Lower leg skin (tissue), 4 donors: ENCODE measurements at regions not wholly inside any gene's neighbourhood (a gene's known extent, or its start where the extent isn't known, plus 50 kb on each side); places are given as distances from the start of the nearest gene placed in this dataset.

Experiments
- DNase-seq, 2 donors: peaks; one replicate each; pipeline ENCODE4 v3.0.0-alpha.2; 2019; ENCODE audit warnings: low spot score in 2 of 2
- H3K4me3 ChIP-seq: fragments of 200-600 bp; sonication (generic); 2 replicates; pipeline ENCODE4 v1.5.1; 2017; ENCODE audit warnings: mild to moderate bottlenecking, low read depth; ENCODE audit not compliant: poor library complexity, severe bottlenecking
- POLR2A ChIP-seq, 2 donors: fragments of 450-650 bp; IDR thresholded peaks; one replicate each; pipeline ENCODE4 v1.6.1; 2016 to 2017; ENCODE audit warnings: antibody characterized with exemption in 2 of 2, mild to moderate bottlenecking in 1 of 2, moderate library complexity in 1 of 2
- WGBS, 2 donors: methylation state at CpG; one replicate each; pipeline ENCODE4 v1.1.5; 2018; 5-methylcytosine and 5-hydroxymethylcytosine counted together
- intact Hi-C: fragments of 100-400 bp; cut with DNase I; formaldehyde crosslinking; loops from one replicate; pipeline ENCODE4 v1.15.0; 2023; ENCODE audit warnings: low total_unique reads
- TF ChIP-seq, protein P1 (sequence below), 3 donors: fragments of 450-650 bp; IDR thresholded peaks; one replicate each; pipeline ENCODE4 v1.5.1; 2016; ENCODE audit warnings: antibody characterized with exemption in 3 of 3, mild to moderate bottlenecking in 3 of 3, moderate library complexity in 2 of 3

DNA sequence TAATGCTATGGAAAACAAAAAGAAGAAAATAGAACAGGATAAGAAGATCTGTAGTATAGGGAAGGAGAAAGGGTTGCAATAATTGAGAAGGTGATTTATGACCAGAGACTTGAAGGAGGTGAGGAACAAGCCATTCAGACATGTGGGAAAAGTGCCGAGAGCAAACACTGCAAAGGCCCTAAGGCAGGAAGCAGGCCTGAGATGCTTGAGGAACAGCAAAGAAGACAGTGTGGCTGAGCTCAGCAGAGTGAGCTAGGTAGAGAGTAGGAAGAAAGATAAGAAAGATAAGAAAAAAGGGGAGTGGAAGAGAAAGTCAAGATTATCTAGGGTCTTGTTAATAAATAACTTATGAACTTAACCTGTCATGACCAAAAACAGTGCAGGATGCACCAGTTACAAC, 671.8 kb downstream of the RPS29 start:
- no peak for TF ChIP-seq POLR2A (IDR thresholded peaks at IDR 0.05)
- TF ChIP-seq, protein P1, sequence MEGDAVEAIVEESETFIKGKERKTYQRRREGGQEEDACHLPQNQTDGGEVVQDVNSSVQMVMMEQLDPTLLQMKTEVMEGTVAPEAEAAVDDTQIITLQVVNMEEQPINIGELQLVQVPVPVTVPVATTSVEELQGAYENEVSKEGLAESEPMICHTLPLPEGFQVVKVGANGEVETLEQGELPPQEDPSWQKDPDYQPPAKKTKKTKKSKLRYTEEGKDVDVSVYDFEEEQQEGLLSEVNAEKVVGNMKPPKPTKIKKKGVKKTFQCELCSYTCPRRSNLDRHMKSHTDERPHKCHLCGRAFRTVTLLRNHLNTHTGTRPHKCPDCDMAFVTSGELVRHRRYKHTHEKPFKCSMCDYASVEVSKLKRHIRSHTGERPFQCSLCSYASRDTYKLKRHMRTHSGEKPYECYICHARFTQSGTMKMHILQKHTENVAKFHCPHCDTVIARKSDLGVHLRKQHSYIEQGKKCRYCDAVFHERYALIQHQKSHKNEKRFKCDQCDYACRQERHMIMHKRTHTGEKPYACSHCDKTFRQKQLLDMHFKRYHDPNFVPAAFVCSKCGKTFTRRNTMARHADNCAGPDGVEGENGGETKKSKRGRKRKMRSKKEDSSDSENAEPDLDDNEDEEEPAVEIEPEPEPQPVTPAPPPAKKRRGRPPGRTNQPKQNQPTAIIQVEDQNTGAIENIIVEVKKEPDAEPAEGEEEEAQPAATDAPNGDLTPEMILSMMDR (IDR thresholded peaks at IDR 0.05): no peak
- WGBS, 2 donors: 32 to 58% methylated on average over 1 of the region's 1 CpG
- H3K4me3 ChIP-seq: no peak overlapping the region
- intact Hi-C loops: no loop called here
- DNase-seq: no peak

DNA sequence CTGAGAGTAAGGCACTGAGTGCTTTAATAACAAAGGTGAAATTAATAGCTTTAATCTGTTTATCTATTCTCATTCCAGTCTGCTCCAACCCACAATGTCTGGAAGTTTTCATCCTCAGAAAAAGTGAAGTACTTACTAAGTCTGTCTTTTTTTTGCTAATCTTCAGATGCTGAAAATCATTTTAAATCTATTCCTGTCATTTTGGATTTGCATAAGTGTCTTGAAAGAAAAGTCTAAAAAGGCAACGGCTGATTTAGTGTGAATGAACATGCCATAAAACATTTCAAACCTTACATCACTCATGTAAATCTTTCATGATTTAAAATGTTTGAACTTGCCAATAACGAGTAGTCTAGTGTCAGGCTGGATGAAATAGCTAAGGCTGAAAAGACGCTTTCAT, 685.6 kb downstream of the RPS29 start:
- intact Hi-C loops: no loop called here
- no peak overlapping the region for H3K4me3 ChIP-seq
- DNase-seq: no peak
- no peak for TF ChIP-seq POLR2A (IDR thresholded peaks at IDR 0.05)
- TF ChIP-seq, protein P1 (IDR thresholded peaks at IDR 0.05): no peak
- 18 to 29% methylated on average over 3 of the region's 3 CpGs for WGBS, 2 donors

DNA sequence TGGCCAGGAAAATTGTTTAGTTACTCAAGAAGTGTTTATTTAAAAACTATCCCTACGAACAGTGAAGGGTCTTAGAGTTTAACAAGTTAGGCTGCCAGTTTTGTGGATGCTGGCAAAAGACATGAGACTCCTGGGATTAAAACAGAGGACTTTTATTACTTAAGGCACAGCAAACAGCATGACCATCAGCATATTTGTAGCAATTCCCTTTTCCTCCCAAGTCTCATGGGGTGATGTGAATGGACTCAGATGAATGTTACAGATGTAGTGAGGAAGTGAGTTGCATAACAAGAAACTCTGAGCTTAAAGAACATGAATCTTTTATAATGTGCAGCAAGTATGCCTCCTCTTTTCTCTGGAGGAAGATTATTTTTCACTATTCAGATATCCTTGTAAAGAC, 695.8 kb downstream of the RPS29 start:
- intact Hi-C loops: no loop called here
- WGBS, 2 donors: 44 to 50% methylated on average over 1 of the region's 1 CpG
- no peak for TF ChIP-seq POLR2A (IDR thresholded peaks at IDR 0.05)
- TF ChIP-seq, protein P1 (IDR thresholded peaks at IDR 0.05): no peak
- H3K4me3 ChIP-seq: no peak overlapping the region
- no peak for DNase-seq

DNA sequence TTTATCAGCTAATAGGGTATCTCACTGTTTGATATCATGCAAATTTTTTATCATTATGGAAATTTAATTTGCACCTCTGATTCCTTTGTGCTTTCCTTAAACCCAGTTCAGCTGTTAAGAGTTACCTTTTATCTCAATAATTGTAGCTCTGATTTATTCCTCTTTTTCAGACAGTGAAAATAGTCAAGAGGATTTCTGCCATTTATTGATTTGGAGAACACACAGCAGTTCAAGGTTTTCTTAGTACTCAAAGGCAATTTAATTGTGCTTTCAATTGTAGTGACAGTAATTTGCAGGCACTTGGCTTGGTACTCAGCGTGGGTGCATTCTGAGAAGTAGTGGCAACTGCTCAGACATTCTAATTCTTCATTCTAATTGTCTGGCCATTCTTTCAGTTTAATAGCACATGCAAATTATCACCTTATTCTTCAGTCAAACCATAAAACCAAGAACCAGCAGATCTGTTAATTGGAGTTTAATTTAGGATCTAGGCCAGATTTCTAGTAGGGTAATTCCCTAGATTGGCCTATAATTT, 709.3 kb downstream of the RPS29 start:
- TF ChIP-seq, protein P1 (IDR thresholded peaks at IDR 0.05): no peak
- TF ChIP-seq POLR2A (IDR thresholded peaks at IDR 0.05): no peak
- intact Hi-C loops: no loop called here
- H3K4me3 ChIP-seq: no peak overlapping the region
- WGBS, 2 donors: 63 to 74% methylated on average over 1 of the region's 1 CpG
- DNase-seq: no peak

DNA sequence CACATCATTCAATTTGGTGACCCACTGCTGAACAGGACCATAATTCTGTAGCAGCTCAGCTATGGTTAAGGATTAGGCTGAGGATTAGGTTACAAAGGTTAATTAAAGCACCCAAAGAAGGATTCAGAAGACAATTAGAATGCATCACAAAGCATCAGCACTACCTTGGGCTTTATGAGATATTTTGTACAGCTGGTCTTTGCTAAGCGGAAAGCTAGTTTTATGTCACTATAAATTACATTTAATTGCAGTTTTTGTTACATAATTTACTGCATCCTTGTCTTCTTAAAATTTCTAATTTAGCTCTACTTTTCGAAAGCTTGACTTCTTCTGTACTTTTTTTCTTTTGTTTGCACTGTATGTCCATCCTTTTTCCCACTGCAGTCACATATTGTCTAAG, 711.5 kb downstream of the RPS29 start:
- TF ChIP-seq POLR2A (IDR thresholded peaks at IDR 0.05): no peak
- TF ChIP-seq, protein P1 (IDR thresholded peaks at IDR 0.05): no peak
- WGBS, 2 donors: 66 to 72% methylated on average over 2 of the region's 2 CpGs
- no peak for DNase-seq
- intact Hi-C loops: no loop called here
- H3K4me3 ChIP-seq: no peak overlapping the region

DNA sequence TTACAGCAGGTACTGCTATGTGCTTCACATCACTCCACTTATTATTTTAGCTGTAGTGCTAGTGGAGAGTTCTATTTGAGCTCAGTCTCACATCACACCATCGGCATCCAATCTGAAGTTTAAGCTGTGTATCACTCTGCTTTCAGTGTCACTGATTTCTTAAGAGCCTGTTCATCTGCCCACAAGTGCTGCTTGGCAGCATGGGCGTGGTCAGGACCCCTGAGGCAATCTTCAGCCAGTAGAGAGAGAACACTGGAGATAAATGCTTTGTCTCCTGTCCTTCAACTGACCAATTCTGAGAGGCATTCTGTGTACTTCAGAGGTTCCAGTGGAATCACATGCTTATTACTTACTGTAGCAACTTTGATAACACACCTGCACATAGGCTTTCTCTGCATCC, 728.8 kb downstream of the RPS29 start:
- intact Hi-C loops: no loop called here
- WGBS, 2 donors: 51 to 65% methylated on average over 2 of the region's 2 CpGs
- TF ChIP-seq POLR2A (IDR thresholded peaks at IDR 0.05): no peak
- TF ChIP-seq, protein P1 (IDR thresholded peaks at IDR 0.05): no peak
- no peak overlapping the region for H3K4me3 ChIP-seq
- DNase-seq: no peak
